GM13976 (cell line): ENCODE measurements at regions not wholly inside any gene's neighbourhood (a gene's known extent, or its start where the extent isn't known, plus 50 kb on each side); places are given as distances from the start of the nearest gene placed in this dataset.

ENCODE experiments used
- DNase-seq: peaks from one replicate; pipeline ENCODE4 v3.0.0; 2012; ENCODE audit warnings: low spot score
- CTCF ChIP-seq: IDR thresholded peaks from 2 replicates; pipeline ENCODE4 v1.5.1; 2012; ENCODE audit warnings: borderline replicate concordance, mild to moderate bottlenecking; ENCODE audit not compliant: insufficient read depth; ENCODE audit errors: extremely low read depth, missing control alignments, control extremely low read depth
- in situ Hi-C: fragments of 300-500 bp; cut with MboI; formaldehyde crosslinking; loops from one replicate; pipeline ENCODE4 v1.12.0; 2022; ENCODE audit warnings: low sequenced_read_pairs, mixed read lengths, inconsistent platforms; ENCODE audit not compliant: unreplicated experiment

GRCh38 chr11:98836156-98836555 lies 184.6 kb upstream of the CNTN5 start:
- no peak for TF ChIP-seq CTCF
- DNase-seq, result no peak
- in situ Hi-C loops, result no loop called here

- TF ChIP-seq CTCF, result no peak
- DNase-seq, result no peak
- in situ Hi-C loops, result no loop called here
Measured at GRCh38 chr11:98842187-98842586, 178.6 kb upstream of the CNTN5 start.

GRCh38 chr11:98862169-98862568 lies 158.6 kb upstream of the CNTN5 start:
- no peak for TF ChIP-seq CTCF
- in situ Hi-C loops, result no loop called here
- DNase-seq, result no peak

GRCh38 chr11:98871690-98872089 lies 149.1 kb upstream of the CNTN5 start:
- no peak for TF ChIP-seq CTCF
- DNase-seq, result no peak
- in situ Hi-C loops, result no loop called here

- no peak for TF ChIP-seq CTCF
- no peak for DNase-seq
- in situ Hi-C loops, result no loop called here
Measured at GRCh38 chr11:98874050-98874449, 146.7 kb upstream of the CNTN5 start.

- no peak for DNase-seq
- TF ChIP-seq CTCF, result no peak
- in situ Hi-C loops, result no loop called here
Measured at GRCh38 chr11:98895936-98896335, 124.8 kb upstream of the CNTN5 start.

- DNase-seq, result no peak
- no peak for TF ChIP-seq CTCF
- in situ Hi-C loops, result no loop called here
Measured at GRCh38 chr11:98940913-98941312, 79.8 kb upstream of the CNTN5 start.
